H1 (cell line): ENCODE measurements at regions not wholly inside any gene's neighbourhood (a gene's known extent, or its start where the extent isn't known, plus 50 kb on each side); places are given as distances from the start of the nearest gene placed in this dataset.

ENCODE experiments used
- CBX8 ChIP-seq: fragments of 300-800, 300-1000 bp; sonication (generic); IDR thresholded peaks from 2 replicates; pipeline ENCODE4 v1.7.1; 2016; ENCODE audit warnings: low read depth, low read length, borderline replicate concordance
- CHD2 ChIP-seq: IDR thresholded peaks from 2 replicates; pipeline ENCODE4 v1.6.1; 2012; ENCODE audit warnings: low read length, improper control_type of control experiment
- HDAC2 ChIP-seq, 2 experiments: fragments of 300-600 bp in 1 of 2; sonication (generic) in 1 of 2; IDR thresholded peaks; 2 replicates each; pipeline ENCODE4 v1.6.1; 2011 to 2012; ENCODE audit warnings: low read depth in 2 of 2, low read length in 2 of 2, mild to moderate bottlenecking in 2 of 2, moderate library complexity in 2 of 2, borderline replicate concordance in 1 of 2, inconsistent platforms in 1 of 2
- JUN ChIP-seq: IDR thresholded peaks from 2 replicates; pipeline ENCODE4 v1.6.1; 2011; ENCODE audit warnings: low read depth, mild to moderate bottlenecking, improper control_type of control experiment, low read length
- KDM5A ChIP-seq: fragments of 200-600 bp; IDR thresholded peaks from 2 replicates; pipeline ENCODE4 v1.7.1; 2012; ENCODE audit warnings: mild to moderate bottlenecking, low read length, inconsistent platforms, mixed read lengths
- PHF8 ChIP-seq: fragments of 200-600 bp; sonication (generic); conservative IDR thresholded peaks from 2 replicates; pipeline ENCODE4 v1.7.1; 2012; ENCODE audit warnings: low read depth, mild to moderate bottlenecking, inconsistent platforms, low read length, moderate library complexity
- SUZ12 ChIP-seq: fragments of 200-600 bp; sonication (generic); IDR thresholded peaks from 2 replicates; pipeline ENCODE4 v1.6.1; 2012; ENCODE audit warnings: mild to moderate bottlenecking, inconsistent platforms, low read length, moderate library complexity, mixed read lengths
- ZNF274 ChIP-seq: IDR thresholded peaks from 2 replicates; pipeline ENCODE4 v1.7.0; 2012; ENCODE audit warnings: low read length, borderline replicate concordance; ENCODE audit errors: extremely low read depth
- TF ChIP-seq, protein P1 (sequence below): fragments of 300-600 bp; sonication (generic); IDR thresholded peaks from 2 replicates; pipeline ENCODE4 v1.7.1; 2012; ENCODE audit warnings: low read length, moderate library complexity, mild to moderate bottlenecking, inconsistent platforms; ENCODE audit not compliant: insufficient replicate concordance
- TF ChIP-seq, protein P2 (sequence below): IDR thresholded peaks from 2 replicates; pipeline ENCODE4 v1.6.1; 2012; ENCODE audit warnings: low read length, inconsistent platforms

DNA sequence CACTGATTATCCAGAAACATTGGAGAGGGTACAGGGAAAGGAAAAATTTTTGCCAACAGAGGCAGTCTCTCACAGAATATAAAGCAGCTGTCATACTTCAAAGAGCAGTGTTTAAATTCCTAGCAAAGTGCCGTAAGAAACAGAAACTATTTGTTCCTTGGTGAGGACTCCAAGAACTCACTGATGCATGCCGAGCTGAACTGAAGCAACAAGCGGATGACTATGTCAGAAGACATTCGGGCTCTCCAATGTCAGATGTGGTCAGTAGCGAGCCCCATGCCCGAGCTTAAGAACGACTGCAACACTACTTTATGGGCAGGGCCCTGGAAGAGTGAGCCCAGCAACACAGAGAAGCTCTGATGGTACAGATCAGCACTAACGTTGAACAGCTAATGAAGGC, 54.7 kb downstream of the OR2B6 start (continued):
- TF ChIP-seq, protein P1, sequence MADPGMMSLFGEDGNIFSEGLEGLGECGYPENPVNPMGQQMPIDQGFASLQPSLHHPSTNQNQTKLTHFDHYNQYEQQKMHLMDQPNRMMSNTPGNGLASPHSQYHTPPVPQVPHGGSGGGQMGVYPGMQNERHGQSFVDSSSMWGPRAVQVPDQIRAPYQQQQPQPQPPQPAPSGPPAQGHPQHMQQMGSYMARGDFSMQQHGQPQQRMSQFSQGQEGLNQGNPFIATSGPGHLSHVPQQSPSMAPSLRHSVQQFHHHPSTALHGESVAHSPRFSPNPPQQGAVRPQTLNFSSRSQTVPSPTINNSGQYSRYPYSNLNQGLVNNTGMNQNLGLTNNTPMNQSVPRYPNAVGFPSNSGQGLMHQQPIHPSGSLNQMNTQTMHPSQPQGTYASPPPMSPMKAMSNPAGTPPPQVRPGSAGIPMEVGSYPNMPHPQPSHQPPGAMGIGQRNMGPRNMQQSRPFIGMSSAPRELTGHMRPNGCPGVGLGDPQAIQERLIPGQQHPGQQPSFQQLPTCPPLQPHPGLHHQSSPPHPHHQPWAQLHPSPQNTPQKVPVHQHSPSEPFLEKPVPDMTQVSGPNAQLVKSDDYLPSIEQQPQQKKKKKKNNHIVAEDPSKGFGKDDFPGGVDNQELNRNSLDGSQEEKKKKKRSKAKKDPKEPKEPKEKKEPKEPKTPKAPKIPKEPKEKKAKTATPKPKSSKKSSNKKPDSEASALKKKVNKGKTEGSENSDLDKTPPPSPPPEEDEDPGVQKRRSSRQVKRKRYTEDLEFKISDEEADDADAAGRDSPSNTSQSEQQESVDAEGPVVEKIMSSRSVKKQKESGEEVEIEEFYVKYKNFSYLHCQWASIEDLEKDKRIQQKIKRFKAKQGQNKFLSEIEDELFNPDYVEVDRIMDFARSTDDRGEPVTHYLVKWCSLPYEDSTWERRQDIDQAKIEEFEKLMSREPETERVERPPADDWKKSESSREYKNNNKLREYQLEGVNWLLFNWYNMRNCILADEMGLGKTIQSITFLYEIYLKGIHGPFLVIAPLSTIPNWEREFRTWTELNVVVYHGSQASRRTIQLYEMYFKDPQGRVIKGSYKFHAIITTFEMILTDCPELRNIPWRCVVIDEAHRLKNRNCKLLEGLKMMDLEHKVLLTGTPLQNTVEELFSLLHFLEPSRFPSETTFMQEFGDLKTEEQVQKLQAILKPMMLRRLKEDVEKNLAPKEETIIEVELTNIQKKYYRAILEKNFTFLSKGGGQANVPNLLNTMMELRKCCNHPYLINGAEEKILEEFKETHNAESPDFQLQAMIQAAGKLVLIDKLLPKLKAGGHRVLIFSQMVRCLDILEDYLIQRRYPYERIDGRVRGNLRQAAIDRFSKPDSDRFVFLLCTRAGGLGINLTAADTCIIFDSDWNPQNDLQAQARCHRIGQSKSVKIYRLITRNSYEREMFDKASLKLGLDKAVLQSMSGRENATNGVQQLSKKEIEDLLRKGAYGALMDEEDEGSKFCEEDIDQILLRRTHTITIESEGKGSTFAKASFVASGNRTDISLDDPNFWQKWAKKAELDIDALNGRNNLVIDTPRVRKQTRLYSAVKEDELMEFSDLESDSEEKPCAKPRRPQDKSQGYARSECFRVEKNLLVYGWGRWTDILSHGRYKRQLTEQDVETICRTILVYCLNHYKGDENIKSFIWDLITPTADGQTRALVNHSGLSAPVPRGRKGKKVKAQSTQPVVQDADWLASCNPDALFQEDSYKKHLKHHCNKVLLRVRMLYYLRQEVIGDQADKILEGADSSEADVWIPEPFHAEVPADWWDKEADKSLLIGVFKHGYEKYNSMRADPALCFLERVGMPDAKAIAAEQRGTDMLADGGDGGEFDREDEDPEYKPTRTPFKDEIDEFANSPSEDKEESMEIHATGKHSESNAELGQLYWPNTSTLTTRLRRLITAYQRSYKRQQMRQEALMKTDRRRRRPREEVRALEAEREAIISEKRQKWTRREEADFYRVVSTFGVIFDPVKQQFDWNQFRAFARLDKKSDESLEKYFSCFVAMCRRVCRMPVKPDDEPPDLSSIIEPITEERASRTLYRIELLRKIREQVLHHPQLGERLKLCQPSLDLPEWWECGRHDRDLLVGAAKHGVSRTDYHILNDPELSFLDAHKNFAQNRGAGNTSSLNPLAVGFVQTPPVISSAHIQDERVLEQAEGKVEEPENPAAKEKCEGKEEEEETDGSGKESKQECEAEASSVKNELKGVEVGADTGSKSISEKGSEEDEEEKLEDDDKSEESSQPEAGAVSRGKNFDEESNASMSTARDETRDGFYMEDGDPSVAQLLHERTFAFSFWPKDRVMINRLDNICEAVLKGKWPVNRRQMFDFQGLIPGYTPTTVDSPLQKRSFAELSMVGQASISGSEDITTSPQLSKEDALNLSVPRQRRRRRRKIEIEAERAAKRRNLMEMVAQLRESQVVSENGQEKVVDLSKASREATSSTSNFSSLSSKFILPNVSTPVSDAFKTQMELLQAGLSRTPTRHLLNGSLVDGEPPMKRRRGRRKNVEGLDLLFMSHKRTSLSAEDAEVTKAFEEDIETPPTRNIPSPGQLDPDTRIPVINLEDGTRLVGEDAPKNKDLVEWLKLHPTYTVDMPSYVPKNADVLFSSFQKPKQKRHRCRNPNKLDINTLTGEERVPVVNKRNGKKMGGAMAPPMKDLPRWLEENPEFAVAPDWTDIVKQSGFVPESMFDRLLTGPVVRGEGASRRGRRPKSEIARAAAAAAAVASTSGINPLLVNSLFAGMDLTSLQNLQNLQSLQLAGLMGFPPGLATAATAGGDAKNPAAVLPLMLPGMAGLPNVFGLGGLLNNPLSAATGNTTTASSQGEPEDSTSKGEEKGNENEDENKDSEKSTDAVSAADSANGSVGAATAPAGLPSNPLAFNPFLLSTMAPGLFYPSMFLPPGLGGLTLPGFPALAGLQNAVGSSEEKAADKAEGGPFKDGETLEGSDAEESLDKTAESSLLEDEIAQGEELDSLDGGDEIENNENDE: no peak
- no peak for TF ChIP-seq CBX8
- TF ChIP-seq, protein P2, sequence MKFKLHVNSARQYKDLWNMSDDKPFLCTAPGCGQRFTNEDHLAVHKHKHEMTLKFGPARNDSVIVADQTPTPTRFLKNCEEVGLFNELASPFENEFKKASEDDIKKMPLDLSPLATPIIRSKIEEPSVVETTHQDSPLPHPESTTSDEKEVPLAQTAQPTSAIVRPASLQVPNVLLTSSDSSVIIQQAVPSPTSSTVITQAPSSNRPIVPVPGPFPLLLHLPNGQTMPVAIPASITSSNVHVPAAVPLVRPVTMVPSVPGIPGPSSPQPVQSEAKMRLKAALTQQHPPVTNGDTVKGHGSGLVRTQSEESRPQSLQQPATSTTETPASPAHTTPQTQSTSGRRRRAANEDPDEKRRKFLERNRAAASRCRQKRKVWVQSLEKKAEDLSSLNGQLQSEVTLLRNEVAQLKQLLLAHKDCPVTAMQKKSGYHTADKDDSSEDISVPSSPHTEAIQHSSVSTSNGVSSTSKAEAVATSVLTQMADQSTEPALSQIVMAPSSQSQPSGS: no peak
- TF ChIP-seq SUZ12: no peak
- TF ChIP-seq KDM5A: no peak
- no peak for TF ChIP-seq CHD2
- no peak for TF ChIP-seq JUN
- TF ChIP-seq HDAC2 (IDR thresholded peaks at IDR 0.05; ENCODE audit: borderline replicate concordance in 1 of 2, low read depth in 2 of 2, low read length in 2 of 2): no peak
- no peak for TF ChIP-seq PHF8
- TF ChIP-seq ZNF274: no peak
